CD4-positive, alpha-beta T cell treated with Interleukin-4 for 1 hour (primary cell): ENCODE measurements at regions not wholly inside any gene's neighbourhood (a gene's known extent, or its start where the extent isn't known, plus 50 kb on each side); places are given as distances from the start of the nearest gene placed in this dataset.

Source experiments
- DNase-seq, 2 donors: peaks; one replicate each; pipeline ENCODE4 v3.0.0-alpha.2; 2020 to 2022

GRCh38 chr22:44423556-44424358 is 74.3 kb downstream of the RTL6 start:
- DNase-seq = no peak

GRCh38 chr22:44422746-44423380 is 75.2 kb downstream of the RTL6 start:
- no peak for DNase-seq

GRCh38 chr22:44419429-44419828 is 78.6 kb downstream of the RTL6 start:
- DNase-seq = no peak

GRCh38 chr22:44413211-44413610 is 84.8 kb downstream of the RTL6 start:
- no peak for DNase-seq

GRCh38 chr22:44412136-44412731 is 85.8 kb downstream of the RTL6 start:
- DNase-seq = no peak

- no peak for DNase-seq
Measured at GRCh38 chr22:44411226-44412135, 86.6 kb downstream of the RTL6 start.

GRCh38 chr22:44410451-44410991 is 87.5 kb downstream of the RTL6 start:
- DNase-seq = no peak

GRCh38 chr22:44409974-44410316 is 88.1 kb downstream of the RTL6 start:
- no peak for DNase-seq

- no peak for DNase-seq
Measured at GRCh38 chr22:44409211-44409973, 88.6 kb downstream of the RTL6 start.

GRCh38 chr22:44408829-44409192 is 89.2 kb downstream of the RTL6 start:
- DNase-seq = no peak

GRCh38 chr22:44407987-44408828 is 89.8 kb downstream of the RTL6 start:
- no peak for DNase-seq

- DNase-seq = no peak
Measured at GRCh38 chr22:44407171-44407986, 90.7 kb downstream of the RTL6 start.

GRCh38 chr22:44406341-44407170 is 91.5 kb downstream of the RTL6 start:
- no peak for DNase-seq

GRCh38 chr22:44405661-44406060 is 92.4 kb downstream of the RTL6 start:
- no peak for DNase-seq

GRCh38 chr22:44404341-44405020 is 91.7 kb upstream of the SHISAL1 start:
- DNase-seq = no peak

GRCh38 chr22:44403602-44404329 is 91.0 kb upstream of the SHISAL1 start:
- no peak for DNase-seq

- no peak for DNase-seq
Measured at GRCh38 chr22:44403166-44403565, 90.4 kb upstream of the SHISAL1 start.
